ENCODE measurements at regions not wholly inside any gene's neighbourhood (a gene's known extent, or its start where the extent isn't known, plus 50 kb on each side); places are given as distances from the start of the nearest gene placed in this dataset.
A peak's percentile ranks its signal among the peaks of the same experiment; 100 is the strongest.

GRCh38 chr18:24995056-24995455, 356.9 kb downstream of the ZNF521 start:
- Histone ChIP-seq H3K27me3 (no peaks in the 10 kb centered on the region), H3K9me3 (peaks cover 0 to 11% (median 8%) of the 10 kb centered on the region in 4 donors), H3K4me3 (no peak overlapping the region), H3K27ac (replicated peaks in 1 of 4) (no peak overlapping the region), H3K4me1 (no peaks in the 10 kb centered on the region), H3K36me3 (no peaks in the 10 kb centered on the region)
- DNase-seq (ENCODE audit: extremely low spot score): peak; percentile 53
- intact Hi-C loops (cut with DNase I): no loop called here
- 92% methylated on average over 4 of the region's 4 CpGs for WGBS
- TF ChIP-seq EP300 (IDR thresholded peaks at IDR 0.05) (no peak), POLR2AphosphoS5 (IDR thresholded peaks at IDR 0.05) (no peak), POLR2A (IDR thresholded peaks at IDR 0.05; ENCODE audit: low read depth) (no peak), CTCF (IDR thresholded peaks at IDR 0.05) (no peak)

GRCh38 chr18:24995755-24996154, 356.2 kb downstream of the ZNF521 start:
- Histone ChIP-seq H3K36me3 (no peaks in the 10 kb centered on the region), H3K4me3 (no peak overlapping the region), H3K4me1 (no peaks in the 10 kb centered on the region), H3K27me3 (no peaks in the 10 kb centered on the region), H3K27ac (replicated peaks in 1 of 4) (no peak overlapping the region), H3K9me3 (peaks cover 0 to 11% (median 8%) of the 10 kb centered on the region in 4 donors)
- DNase-seq (ENCODE audit: extremely low spot score): no peak
- WGBS: 78% methylated on average over 2 of the region's 2 CpGs
- no peak for TF ChIP-seq EP300 (IDR thresholded peaks at IDR 0.05)
- TF ChIP-seq POLR2A (IDR thresholded peaks at IDR 0.05; ENCODE audit: low read depth): no peak
- no peak for TF ChIP-seq POLR2AphosphoS5 (IDR thresholded peaks at IDR 0.05)
- TF ChIP-seq CTCF (IDR thresholded peaks at IDR 0.05): no peak
- intact Hi-C loops (cut with DNase I): no loop called here

GRCh38 chr18:24999650-25000267, 352.2 kb downstream of the ZNF521 start:
- Histone ChIP-seq H3K27ac (replicated peaks in 1 of 4) (no peak overlapping the region), H3K36me3 (no peaks in the 10 kb centered on the region), H3K4me3 (no peak overlapping the region), H3K27me3 (no peaks in the 10 kb centered on the region), H3K4me1 (no peaks in the 10 kb centered on the region), H3K9me3 (peaks cover 0 to 9% (median 7%) of the 10 kb centered on the region in 4 donors)
- TF ChIP-seq CTCF (IDR thresholded peaks at IDR 0.05) (no peak), POLR2A (IDR thresholded peaks at IDR 0.05; ENCODE audit: low read depth) (no peak), EP300 (IDR thresholded peaks at IDR 0.05) (no peak), POLR2AphosphoS5 (IDR thresholded peaks at IDR 0.05) (no peak)
- intact Hi-C loops (cut with DNase I): no loop called here
- DNase-seq (ENCODE audit: extremely low spot score): no peak
- whole genome bisulfite sequencing: 99% methylated on average over 3 of the region's 3 CpGs

GRCh38 chr18:25001803-25002202, 350.2 kb downstream of the ZNF521 start:
- TF ChIP-seq POLR2AphosphoS5 (IDR thresholded peaks at IDR 0.05): no peak
- no peak for TF ChIP-seq POLR2A (IDR thresholded peaks at IDR 0.05; ENCODE audit: low read depth)
- no peak for TF ChIP-seq EP300 (IDR thresholded peaks at IDR 0.05)
- no peak for TF ChIP-seq CTCF (IDR thresholded peaks at IDR 0.05)
- intact Hi-C loops (cut with DNase I): no loop called here
- no peak overlapping the region for H3K27ac ChIP-seq (replicated peaks in 1 of 4)
- H3K36me3 ChIP-seq: no peaks in the 10 kb centered on the region
- WGBS: 75% methylated on average over 2 of the region's 2 CpGs
- H3K4me3 ChIP-seq: no peak overlapping the region
- no peak for DNase-seq (ENCODE audit: extremely low spot score)
- H3K4me1 ChIP-seq: no peaks in the 10 kb centered on the region
- H3K9me3 ChIP-seq: peaks cover 0 to 9% (median 7%) of the 10 kb centered on the region in 4 donors
- H3K27me3 ChIP-seq: no peaks in the 10 kb centered on the region
